Fibroblast of lung (primary cell): ENCODE measurements at regions not wholly inside any gene's neighbourhood (a gene's known extent, or its start where the extent isn't known, plus 50 kb on each side); places are given as distances from the start of the nearest gene placed in this dataset.

Experiments used
- EZH2 ChIP-seq: IDR thresholded peaks from 2 replicates; pipeline ENCODE4 v1.5.1; 2012; ENCODE audit warnings: low read length, control low read depth, mild to moderate bottlenecking; ENCODE audit errors: missing control alignments
- TF ChIP-seq, protein P1 (sequence below), 2 donors: IDR thresholded peaks in 1 of 2; conservative IDR thresholded peaks in 1 of 2; 1 replicate in 1 of 2; 2 replicates in 1 of 2; pipeline ENCODE4 v1.5.1; 2011 to 2012; ENCODE audit warnings: low read length in 2 of 2, control low read depth in 1 of 2, inconsistent platforms in 1 of 2, low read depth in 1 of 2, mild to moderate bottlenecking in 1 of 2

DNA sequence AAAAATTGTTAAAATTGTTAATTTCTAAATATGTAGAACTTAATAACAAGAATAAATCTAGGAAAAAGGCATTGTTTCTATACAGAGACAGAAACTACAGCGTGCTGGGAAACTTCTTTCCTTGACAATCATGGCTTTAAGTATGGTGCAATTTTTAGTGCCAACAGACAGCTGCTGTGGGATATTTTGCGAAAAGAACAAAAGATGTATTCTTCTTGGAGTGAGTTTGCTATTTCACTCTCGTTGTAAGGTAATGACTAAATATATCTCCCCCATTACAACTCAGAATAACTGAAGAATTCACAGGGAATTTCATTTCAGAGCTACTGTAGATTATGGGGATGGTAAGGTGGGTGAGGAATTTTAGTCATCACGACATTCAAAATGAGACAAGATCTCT is 2055.0 kb upstream of the ACO1 start:
- TF ChIP-seq, protein P1, sequence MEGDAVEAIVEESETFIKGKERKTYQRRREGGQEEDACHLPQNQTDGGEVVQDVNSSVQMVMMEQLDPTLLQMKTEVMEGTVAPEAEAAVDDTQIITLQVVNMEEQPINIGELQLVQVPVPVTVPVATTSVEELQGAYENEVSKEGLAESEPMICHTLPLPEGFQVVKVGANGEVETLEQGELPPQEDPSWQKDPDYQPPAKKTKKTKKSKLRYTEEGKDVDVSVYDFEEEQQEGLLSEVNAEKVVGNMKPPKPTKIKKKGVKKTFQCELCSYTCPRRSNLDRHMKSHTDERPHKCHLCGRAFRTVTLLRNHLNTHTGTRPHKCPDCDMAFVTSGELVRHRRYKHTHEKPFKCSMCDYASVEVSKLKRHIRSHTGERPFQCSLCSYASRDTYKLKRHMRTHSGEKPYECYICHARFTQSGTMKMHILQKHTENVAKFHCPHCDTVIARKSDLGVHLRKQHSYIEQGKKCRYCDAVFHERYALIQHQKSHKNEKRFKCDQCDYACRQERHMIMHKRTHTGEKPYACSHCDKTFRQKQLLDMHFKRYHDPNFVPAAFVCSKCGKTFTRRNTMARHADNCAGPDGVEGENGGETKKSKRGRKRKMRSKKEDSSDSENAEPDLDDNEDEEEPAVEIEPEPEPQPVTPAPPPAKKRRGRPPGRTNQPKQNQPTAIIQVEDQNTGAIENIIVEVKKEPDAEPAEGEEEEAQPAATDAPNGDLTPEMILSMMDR (conservative IDR thresholded peaks at IDR 0.05 in 1 of 2, IDR thresholded peaks at IDR 0.05 in 1 of 2; ENCODE audit: low read depth in 1 of 2, low read length in 2 of 2) = no peak
- TF ChIP-seq EZH2 = no peak
